ENCODE measurements at regions not wholly inside any gene's neighbourhood (a gene's known extent, or its start where the extent isn't known, plus 50 kb on each side); places are given as distances from the start of the nearest gene placed in this dataset.
"Not testable (repeated sequence)": the region's sequence is repeated elsewhere in the genome, so short reads cannot be mapped to it uniquely, and the experiment has no call there.

DNA sequence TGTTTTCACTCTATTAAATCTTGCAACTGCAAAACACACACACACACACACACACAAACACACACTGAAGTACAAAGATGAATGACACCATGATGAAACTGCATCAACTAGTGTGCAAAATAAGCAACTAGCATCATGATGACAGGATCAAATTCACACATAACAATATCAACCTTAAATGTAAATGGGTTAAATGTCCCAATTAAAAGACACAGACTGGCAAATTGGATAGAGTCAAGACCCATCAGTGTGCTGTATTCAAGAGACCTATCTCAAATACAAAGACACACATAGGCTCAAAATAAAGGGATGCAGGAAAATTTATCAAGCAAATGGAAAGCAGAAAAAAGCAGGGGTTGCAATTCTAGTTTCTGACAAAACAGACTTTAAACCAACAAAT, 87.2 kb upstream of the DCTD start:
- H3K27me3 ChIP-seq (ENCODE audit: control insufficient read depth in 2 of 2, insufficient read depth in 2 of 2, low read length in 2 of 2) = peaks cover 7 to 13% of the 10 kb centered on the region in 2 experiments
- dilution Hi-C loops (cut with MboI; ENCODE audit: extremely low pct_ligation_motif_present, low sequenced_read_pairs); intact Hi-C loops (cut with micrococcal nuclease); H3K27ac ChIP-seq (ENCODE audit: insufficient read depth, low read depth, low read length); H3K9me1 ChIP-seq (replicated peaks; ENCODE audit: control insufficient read depth, extremely low read depth, insufficient read depth, low read length); H3K4me1 ChIP-seq (ENCODE audit: control insufficient read depth, extremely low read depth, insufficient read depth, low read length); POLR2A ChIA-PET; H3K79me2 ChIP-seq (ENCODE audit: control insufficient read depth, insufficient read depth, low read length); H2AFZ ChIP-seq (ENCODE audit: low read depth, low read length); H3K4me3 ChIP-seq (replicated peaks in 1 of 3; ENCODE audit: insufficient read depth in 1 of 3, low read depth in 1 of 3, low read length in 3 of 3); DNase-seq (ENCODE audit: low read depth, low spot score); FAIRE-seq; H3K9me3 ChIP-seq (replicated peaks; ENCODE audit: control insufficient read depth, insufficient read depth, low read length); H3K4me2 ChIP-seq (ENCODE audit: insufficient read depth, low read length); H3K36me3 ChIP-seq (ENCODE audit: control insufficient read depth in 2 of 2, extremely low read depth in 1 of 2, insufficient read depth in 2 of 2, low read length in 2 of 2); CTCF ChIA-PET; H3K9ac ChIP-seq (replicated peaks; ENCODE audit: extremely low read depth, insufficient read depth, low read length); BruUV-seq (replicated peaks); H4K20me1 ChIP-seq (replicated peaks; ENCODE audit: control insufficient read depth, extremely low read depth, insufficient read depth, low read length): not testable (repeated sequence)

- TF ChIP-seq, protein P1, sequence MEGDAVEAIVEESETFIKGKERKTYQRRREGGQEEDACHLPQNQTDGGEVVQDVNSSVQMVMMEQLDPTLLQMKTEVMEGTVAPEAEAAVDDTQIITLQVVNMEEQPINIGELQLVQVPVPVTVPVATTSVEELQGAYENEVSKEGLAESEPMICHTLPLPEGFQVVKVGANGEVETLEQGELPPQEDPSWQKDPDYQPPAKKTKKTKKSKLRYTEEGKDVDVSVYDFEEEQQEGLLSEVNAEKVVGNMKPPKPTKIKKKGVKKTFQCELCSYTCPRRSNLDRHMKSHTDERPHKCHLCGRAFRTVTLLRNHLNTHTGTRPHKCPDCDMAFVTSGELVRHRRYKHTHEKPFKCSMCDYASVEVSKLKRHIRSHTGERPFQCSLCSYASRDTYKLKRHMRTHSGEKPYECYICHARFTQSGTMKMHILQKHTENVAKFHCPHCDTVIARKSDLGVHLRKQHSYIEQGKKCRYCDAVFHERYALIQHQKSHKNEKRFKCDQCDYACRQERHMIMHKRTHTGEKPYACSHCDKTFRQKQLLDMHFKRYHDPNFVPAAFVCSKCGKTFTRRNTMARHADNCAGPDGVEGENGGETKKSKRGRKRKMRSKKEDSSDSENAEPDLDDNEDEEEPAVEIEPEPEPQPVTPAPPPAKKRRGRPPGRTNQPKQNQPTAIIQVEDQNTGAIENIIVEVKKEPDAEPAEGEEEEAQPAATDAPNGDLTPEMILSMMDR (IDR thresholded peaks at IDR 0.05; ENCODE audit: extremely low read depth in 1 of 2, insufficient read depth in 1 of 2, low read depth in 1 of 2, low read length in 2 of 2) = no peak
- TF ChIP-seq JUN (IDR thresholded peaks at IDR 0.05; ENCODE audit: borderline replicate concordance, insufficient read depth, insufficient read length, low read depth) (no peak), EZH2 (IDR thresholded peaks at IDR 0.05; ENCODE audit: borderline replicate concordance, low read depth, low read length, severe bottlenecking) (no peak), POLR2AphosphoS5 (IDR thresholded peaks at IDR 0.05; ENCODE audit: insufficient read depth, low read depth, low read length) (no peak), GATA2 (IDR thresholded peaks at IDR 0.05; ENCODE audit: insufficient read depth, insufficient read length, low read depth, low read length) (no peak), POLR2A (IDR thresholded peaks at IDR 0.05; ENCODE audit: low read depth, low read length) (no peak), MYC (IDR thresholded peaks at IDR 0.05; ENCODE audit: low read depth, low read length) (no peak), FOS (IDR thresholded peaks at IDR 0.05; ENCODE audit: borderline replicate concordance, insufficient read depth, low read length) (no peak)
- TF ChIP-seq, protein P2, sequence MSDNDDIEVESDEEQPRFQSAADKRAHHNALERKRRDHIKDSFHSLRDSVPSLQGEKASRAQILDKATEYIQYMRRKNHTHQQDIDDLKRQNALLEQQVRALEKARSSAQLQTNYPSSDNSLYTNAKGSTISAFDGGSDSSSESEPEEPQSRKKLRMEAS (IDR thresholded peaks at IDR 0.05; ENCODE audit: insufficient read depth, insufficient read length) = no peak
- no peak overlapping the region for H3K4me2 ChIP-seq (ENCODE audit: insufficient read depth, low read length)
- no peaks in the 10 kb centered on the region for H3K4me1 ChIP-seq (ENCODE audit: control insufficient read depth, extremely low read depth, insufficient read depth, low read length)
- H3K9me1 ChIP-seq (replicated peaks; ENCODE audit: control insufficient read depth, extremely low read depth, insufficient read depth, low read length) = no peaks in the 10 kb centered on the region
- no TSS peak for BruUV-seq (replicated peaks)
- no peaks in the 10 kb centered on the region for H3K9me3 ChIP-seq (replicated peaks; ENCODE audit: control insufficient read depth, insufficient read depth, low read length)
- POLR2A ChIA-PET = no interaction called here
- peaks cover 0 to 3% of the 10 kb centered on the region in 2 experiments for H3K27me3 ChIP-seq (ENCODE audit: control insufficient read depth in 2 of 2, insufficient read depth in 2 of 2, low read length in 2 of 2)
- FAIRE-seq (no peak), DNase-seq (ENCODE audit: low read depth, low spot score) (no peak)
- H3K27ac ChIP-seq (ENCODE audit: insufficient read depth, low read depth, low read length) = no peak overlapping the region
- H3K9ac ChIP-seq (replicated peaks; ENCODE audit: extremely low read depth, insufficient read depth, low read length) = no peak overlapping the region
- H2AFZ ChIP-seq (ENCODE audit: low read depth, low read length) = no peak overlapping the region
- no peaks in the 10 kb centered on the region for H4K20me1 ChIP-seq (replicated peaks; ENCODE audit: control insufficient read depth, extremely low read depth, insufficient read depth, low read length)
- intact Hi-C loops (cut with micrococcal nuclease) = no loop called here
- H3K79me2 ChIP-seq (ENCODE audit: control insufficient read depth, insufficient read depth, low read length) = no peaks in the 10 kb centered on the region
- dilution Hi-C loops (cut with MboI; ENCODE audit: extremely low pct_ligation_motif_present, low sequenced_read_pairs) = no loop called here
- CTCF ChIA-PET = interaction anchor here (0.9 kb wide), 1 partner anchor 10 kb away, joined by 3 read pairs; no protein-coding TSS in a partner anchor
- no peaks in the 10 kb centered on the region for H3K36me3 ChIP-seq (ENCODE audit: control insufficient read depth in 2 of 2, extremely low read depth in 1 of 2, insufficient read depth in 2 of 2, low read length in 2 of 2)
- no peak overlapping the region for H3K4me3 ChIP-seq (replicated peaks in 1 of 3; ENCODE audit: insufficient read depth in 1 of 3, low read depth in 1 of 3, low read length in 3 of 3)
Observed at GRCh38 chr4:182994171-182994570, 77.0 kb upstream of the DCTD start.
